ENCODE measurements at regions not wholly inside any gene's neighbourhood (a gene's known extent, or its start where the extent isn't known, plus 50 kb on each side); places are given as distances from the start of the nearest gene placed in this dataset.

- DNase-seq (ENCODE audit: low spot score): no peak
These were observed 52.8 kb downstream of the SOX2 start for GRCh38 chr3:181764544-181764943.

- no peak for DNase-seq (ENCODE audit: low spot score)
These were observed 58.6 kb downstream of the SOX2 start for GRCh38 chr3:181770296-181770695.

GRCh38 chr3:181771120-181771519 is 59.4 kb downstream of the SOX2 start:
- no peak for DNase-seq (ENCODE audit: low spot score)

- DNase-seq (ENCODE audit: low spot score): no peak
These were observed 60.4 kb downstream of the SOX2 start for GRCh38 chr3:181772166-181772565.

- DNase-seq (ENCODE audit: low spot score): no peak
These were observed 62.2 kb downstream of the SOX2 start for GRCh38 chr3:181773921-181774320.

GRCh38 chr3:181782306-181782954 is 70.7 kb downstream of the SOX2 start:
- no peak for DNase-seq (ENCODE audit: low spot score)

- DNase-seq (ENCODE audit: low spot score): no peak
These were observed 78.8 kb downstream of the SOX2 start for GRCh38 chr3:181790561-181790960.

- DNase-seq (ENCODE audit: low spot score): no peak
These were observed 79.6 kb downstream of the SOX2 start for GRCh38 chr3:181791056-181791955.

- no peak for DNase-seq (ENCODE audit: low spot score)
These were observed 81.3 kb downstream of the SOX2 start for GRCh38 chr3:181793006-181793405.

- no peak for DNase-seq (ENCODE audit: low spot score)
These were observed 82.5 kb downstream of the SOX2 start for GRCh38 chr3:181794011-181794790.

GRCh38 chr3:181796641-181797040 is 84.9 kb downstream of the SOX2 start:
- no peak for DNase-seq (ENCODE audit: low spot score)

- DNase-seq (ENCODE audit: low spot score): no peak
These were observed 85.7 kb downstream of the SOX2 start for GRCh38 chr3:181797431-181797830.

- no peak for DNase-seq (ENCODE audit: low spot score)
These were observed 94.0 kb downstream of the SOX2 start for GRCh38 chr3:181805703-181806102.

- DNase-seq (ENCODE audit: low spot score): no peak
These were observed 96.3 kb downstream of the SOX2 start for GRCh38 chr3:181808053-181808452.

GRCh38 chr3:181823716-181824115 is 112.0 kb downstream of the SOX2 start:
- DNase-seq (ENCODE audit: low spot score): no peak

- no peak for DNase-seq (ENCODE audit: low spot score)
These were observed 113.2 kb downstream of the SOX2 start for GRCh38 chr3:181824961-181825360.

- DNase-seq (ENCODE audit: low spot score): no peak
These were observed 127.6 kb downstream of the SOX2 start for GRCh38 chr3:181839039-181839915.

GRCh38 chr3:181839916-181840297 is 128.2 kb downstream of the SOX2 start:
- no peak for DNase-seq (ENCODE audit: low spot score)

- DNase-seq (ENCODE audit: low spot score): no peak
These were observed 132.5 kb downstream of the SOX2 start for GRCh38 chr3:181844211-181844610.

GRCh38 chr3:181847276-181847675 is 135.6 kb downstream of the SOX2 start:
- DNase-seq (ENCODE audit: low spot score): no peak

GRCh38 chr3:181851063-181851462 is 139.3 kb downstream of the SOX2 start:
- no peak for DNase-seq (ENCODE audit: low spot score)

GRCh38 chr3:181855825-181856224 is 144.1 kb downstream of the SOX2 start:
- no peak for DNase-seq (ENCODE audit: low spot score)
